Eye (tissue), 1 donor: ENCODE measurements at regions not wholly inside any gene's neighbourhood (a gene's known extent, or its start where the extent isn't known, plus 50 kb on each side); places are given as distances from the start of the nearest gene placed in this dataset.
"Not testable (repeated sequence)": the region's sequence is repeated elsewhere in the genome, so short reads cannot be mapped to it uniquely, and the experiment has no call there.

Experiments used
- DNase-seq: peaks from one replicate; pipeline ENCODE4 v3.0.0-alpha.2; 2015

DNA sequence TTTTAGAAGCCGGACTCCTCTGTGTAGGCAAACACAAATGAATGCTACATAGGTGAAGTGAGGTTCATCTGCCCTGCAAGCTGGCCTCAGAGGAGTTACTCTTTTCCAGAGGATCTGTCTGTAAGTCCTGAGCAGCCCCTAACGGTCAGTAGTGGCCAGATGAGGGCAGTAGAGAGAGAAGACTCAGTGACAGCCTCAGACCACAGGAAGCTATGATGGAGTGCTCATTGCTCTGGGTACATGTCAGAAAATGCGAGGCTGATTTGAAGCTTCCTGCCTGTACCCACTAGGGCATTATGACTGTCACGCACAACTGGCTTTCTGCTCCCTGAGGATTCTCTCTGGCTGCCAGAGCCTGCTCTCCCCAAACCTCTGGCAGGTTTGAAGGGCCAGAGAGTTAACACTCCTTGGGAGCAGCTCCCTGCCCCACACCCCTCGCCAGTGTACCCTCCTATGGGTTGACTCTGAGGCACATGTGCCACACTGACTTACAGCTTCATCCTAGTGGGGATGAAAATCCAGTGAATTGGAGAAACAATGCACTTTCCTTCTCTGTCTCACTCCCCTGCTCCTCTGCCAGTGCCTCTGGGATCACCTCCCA lies 141.5 kb downstream of the GABRG2 start:
- DNase-seq = peak; percentile 88

DNA sequence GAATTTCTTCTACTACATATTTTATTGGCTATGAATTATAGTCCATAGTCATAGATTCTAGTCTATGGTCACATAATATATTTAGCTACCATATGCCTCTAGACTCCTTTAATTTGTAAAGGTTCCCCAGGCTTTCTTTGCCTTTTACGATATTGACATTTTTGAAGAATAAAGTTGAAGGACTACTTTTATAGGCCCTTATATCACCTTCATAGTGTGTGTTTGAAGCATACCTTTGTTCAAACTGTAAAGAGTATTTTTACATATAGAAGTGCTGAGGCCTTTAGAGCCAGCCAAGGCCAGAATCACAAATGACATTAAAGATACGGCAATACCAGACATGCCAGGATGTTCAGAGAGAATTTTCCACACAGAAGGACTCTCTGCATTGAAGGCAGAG lies 147.0 kb downstream of the GABRG2 start:
- no peak for DNase-seq

- DNase-seq = no peak
Observed at GRCh38 chr5:162217037-162217436, 149.5 kb downstream of the GABRG2 start.

DNA sequence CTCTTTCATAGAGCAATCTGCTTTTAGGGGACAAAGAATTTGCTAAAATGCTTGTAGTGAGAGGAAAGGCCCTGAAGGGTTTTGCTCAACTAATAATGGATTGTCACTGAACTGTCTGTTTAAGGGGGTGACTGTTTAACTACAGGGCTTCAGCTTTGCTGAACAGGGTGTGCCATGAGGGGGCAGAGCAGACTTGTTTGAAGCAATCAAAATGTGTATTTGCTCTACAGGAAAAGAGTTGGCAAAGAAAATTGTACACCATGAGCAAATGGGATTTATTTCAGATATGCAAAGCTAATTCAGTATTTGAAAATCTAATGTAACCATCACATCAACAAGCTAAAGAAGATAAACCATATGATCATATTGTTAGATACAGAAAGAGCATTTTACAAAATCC lies 154.3 kb downstream of the GABRG2 start:
- no peak for DNase-seq

DNA sequence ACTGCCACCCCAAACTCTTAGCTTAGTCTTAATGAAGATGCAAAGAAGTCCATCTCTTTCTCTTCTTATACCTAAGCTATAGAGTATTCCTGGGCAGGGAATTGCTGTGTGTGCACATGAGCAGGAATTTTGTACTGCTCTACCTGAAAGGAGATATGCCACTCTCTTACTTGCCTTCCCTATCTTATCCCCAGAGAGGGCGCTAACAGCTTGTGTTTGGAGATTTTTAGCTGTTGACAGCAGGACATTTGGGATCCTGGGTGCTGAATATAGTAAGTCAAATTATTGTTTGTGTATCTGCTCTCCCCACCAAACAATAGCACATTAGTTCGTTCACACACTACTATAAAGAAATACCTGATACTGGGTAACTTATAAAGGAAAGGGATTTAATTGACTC lies 159.5 kb downstream of the GABRG2 start:
- no peak for DNase-seq

DNA sequence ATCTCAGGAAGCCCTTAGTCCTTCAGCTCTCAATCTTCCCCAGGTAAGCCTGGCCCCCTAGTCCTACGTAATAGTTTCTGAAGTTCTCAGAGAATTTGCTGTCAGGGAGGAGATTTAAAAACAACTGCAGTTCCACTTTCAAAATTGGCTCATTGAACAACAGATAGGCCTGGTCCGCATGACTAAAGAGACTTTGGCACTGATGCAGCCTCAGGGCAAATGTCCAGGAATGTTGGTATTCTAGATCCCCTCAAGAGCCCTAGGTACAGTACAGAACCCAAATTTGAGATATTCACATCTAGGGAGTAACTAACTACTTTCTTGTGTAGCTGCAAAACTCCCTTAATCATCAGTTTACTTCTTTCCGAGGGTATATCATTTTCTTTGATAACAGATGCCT lies 162.8 kb downstream of the GABRG2 start:
- no peak for DNase-seq

DNA sequence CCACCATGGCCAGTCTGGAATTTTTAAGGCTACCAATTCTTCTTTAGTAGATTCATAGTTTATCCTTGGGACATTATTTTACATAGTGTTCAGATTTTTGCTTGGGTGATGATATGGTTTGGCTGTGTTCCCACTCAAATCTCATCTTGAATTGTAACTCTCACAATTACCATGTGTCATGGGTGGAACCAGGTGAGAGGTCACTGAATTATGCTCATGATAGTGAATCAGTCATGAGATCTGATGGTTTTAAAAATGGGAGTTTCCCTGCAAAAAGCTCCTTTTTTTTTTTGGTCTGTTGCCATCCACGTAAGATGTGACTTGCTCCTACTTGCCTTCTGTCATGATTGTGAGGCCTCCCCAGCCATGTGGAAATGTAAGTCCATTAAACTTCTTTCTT lies 163.9 kb downstream of the GABRG2 start:
- no peak for DNase-seq

DNA sequence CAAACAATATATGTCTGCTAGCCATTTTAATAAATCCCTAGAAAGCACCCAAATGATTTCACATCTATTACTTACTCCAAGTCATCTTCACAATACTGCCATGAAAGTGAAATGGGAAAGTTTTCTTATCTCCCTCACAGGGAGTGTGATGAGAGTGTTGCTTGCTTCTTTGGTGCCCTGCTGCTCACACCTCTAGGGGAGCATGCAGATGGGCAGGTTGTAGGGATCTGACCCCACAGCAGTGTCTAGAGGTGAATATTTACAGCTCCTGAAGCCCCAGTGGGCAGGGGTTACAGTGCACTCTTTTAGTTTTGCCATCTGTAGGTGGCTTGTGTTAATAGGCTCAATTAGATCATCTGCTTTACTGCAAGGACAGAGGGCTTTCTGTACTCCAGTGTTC lies 173.2 kb downstream of the GABRG2 start:
- no peak for DNase-seq

GRCh38 chr5:162242416-162242815 lies 174.8 kb downstream of the GABRG2 start:
- DNase-seq = no peak

- DNase-seq = no peak
Observed at GRCh38 chr5:162243651-162244050, 176.1 kb downstream of the GABRG2 start.

- no peak for DNase-seq
Observed at GRCh38 chr5:162248107-162248713, 180.6 kb downstream of the GABRG2 start.

DNA sequence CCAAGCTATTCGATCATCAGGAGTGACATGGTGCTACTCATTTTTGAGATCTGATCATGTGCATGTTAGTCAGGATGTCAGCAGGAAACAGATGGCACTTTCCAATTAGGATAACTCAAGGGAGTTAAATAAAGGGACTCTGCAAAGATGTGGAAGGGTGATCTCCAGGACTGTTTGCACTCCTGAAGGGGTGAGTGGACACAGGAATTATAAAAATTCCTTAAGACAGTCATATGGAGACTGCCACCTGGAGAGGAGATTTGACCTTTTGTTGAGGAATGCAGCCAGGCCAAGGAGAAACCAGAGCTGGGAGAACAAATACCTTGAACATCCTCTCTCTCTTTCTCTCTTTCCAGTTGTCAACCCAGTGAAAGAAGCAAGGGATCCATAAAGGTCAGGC lies 189.1 kb downstream of the GABRG2 start:
- DNase-seq = no peak

DNA sequence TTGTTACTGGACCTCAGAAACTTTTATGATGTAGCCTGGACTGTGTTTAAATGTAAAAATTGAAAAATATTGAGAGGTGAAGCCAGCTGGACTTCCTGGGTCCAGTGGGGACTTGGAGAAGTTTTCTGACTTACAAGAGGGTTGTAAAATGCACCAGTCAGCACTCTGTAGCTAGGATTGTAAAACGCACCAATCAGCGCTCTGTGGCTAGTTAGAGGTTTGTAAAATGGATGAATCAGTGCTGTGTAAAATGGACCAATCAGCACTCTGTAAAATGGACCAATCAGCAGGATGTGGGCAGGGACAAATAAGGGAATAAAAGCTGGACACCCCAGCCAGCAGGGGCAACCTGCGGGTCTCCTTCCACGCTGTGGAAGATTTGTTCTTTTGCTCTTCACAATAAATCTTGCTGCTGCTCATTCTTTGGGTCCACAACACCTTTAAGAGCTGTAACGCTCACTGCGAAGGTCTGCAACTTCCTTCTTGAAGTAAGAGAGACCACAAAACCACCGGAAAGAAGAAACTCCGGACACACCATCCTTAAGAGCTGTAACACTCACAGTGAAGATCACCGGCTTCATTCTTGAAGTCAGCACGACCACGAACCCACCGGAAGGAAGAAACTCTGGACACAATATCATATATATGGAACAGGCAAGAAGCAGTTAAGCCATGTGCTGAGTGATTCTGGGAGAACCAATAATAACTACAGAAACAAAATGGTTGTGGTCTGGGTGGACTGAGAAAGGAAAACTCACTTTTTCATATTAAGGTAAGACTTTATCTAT lies 201.3 kb downstream of the GABRG2 start:
- DNase-seq = no peak

GRCh38 chr5:162272417-162272816 lies 204.8 kb downstream of the GABRG2 start:
- DNase-seq = no peak

DNA sequence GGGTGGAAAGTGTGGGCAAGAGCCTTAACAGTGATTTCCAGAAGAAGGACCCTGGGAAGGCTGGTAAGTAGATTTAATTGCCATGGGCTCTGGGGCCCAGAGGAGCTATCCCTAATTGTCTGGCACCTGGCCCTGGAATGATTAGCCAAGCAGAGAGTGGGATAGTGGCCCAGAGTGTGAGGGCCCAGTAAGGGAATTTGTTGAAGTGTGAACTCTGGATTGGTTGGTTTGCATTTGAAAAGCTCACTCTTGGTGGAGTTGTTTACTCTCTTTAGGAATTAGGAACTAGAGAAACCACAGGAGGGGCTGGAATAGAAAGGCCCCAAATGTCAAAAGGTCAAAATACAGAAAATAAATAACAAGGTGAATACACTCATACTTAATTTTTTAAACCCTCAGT lies 207.1 kb downstream of the GABRG2 start:
- no peak for DNase-seq

GRCh38 chr5:162275387-162275786 lies 207.8 kb downstream of the GABRG2 start:
- DNase-seq = not testable (repeated sequence)

- no peak for DNase-seq
Observed at GRCh38 chr5:162282191-162282590, 214.6 kb downstream of the GABRG2 start.

GRCh38 chr5:162283609-162284008 lies 216.0 kb downstream of the GABRG2 start:
- DNase-seq = no peak

DNA sequence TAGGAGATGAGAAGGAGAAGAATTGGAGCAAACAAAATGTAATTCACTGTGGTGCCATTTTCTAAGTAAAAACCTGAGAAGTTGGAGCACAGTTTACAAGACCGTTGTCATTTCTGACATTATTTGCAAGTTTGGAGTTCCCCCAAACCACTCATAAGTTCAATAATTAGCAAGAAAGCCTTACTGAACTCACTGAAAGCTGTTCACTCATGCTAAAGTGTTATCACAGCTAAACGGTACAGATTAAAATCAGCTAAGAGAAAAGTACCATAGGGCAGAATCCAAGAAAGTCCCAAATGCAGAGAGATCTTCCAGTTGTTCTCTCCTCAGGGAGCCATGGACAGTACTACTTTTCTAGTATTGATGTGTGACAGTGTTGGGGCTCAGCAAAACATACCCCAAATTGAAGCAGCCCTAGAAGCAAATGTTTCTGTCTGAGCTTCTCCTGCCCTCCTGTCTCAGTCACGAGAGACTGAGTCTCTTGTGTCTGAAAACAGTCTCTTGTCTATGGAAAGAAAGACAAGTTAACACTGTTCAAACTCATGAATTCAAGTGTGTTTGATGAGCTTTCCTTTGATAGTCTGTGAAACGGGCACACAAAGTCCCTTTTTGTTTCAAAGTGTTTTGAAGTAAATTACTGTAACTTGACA lies 221.2 kb downstream of the GABRG2 start:
- no peak for DNase-seq

- no peak for DNase-seq
Observed at GRCh38 chr5:162289489-162289888, 221.9 kb downstream of the GABRG2 start.

GRCh38 chr5:162299793-162300192 lies 232.2 kb downstream of the GABRG2 start:
- no peak for DNase-seq

GRCh38 chr5:162301356-162301755 lies 233.8 kb downstream of the GABRG2 start:
- DNase-seq = no peak

GRCh38 chr5:162323466-162323865 lies 255.9 kb downstream of the GABRG2 start:
- DNase-seq = peak; percentile 49

DNA sequence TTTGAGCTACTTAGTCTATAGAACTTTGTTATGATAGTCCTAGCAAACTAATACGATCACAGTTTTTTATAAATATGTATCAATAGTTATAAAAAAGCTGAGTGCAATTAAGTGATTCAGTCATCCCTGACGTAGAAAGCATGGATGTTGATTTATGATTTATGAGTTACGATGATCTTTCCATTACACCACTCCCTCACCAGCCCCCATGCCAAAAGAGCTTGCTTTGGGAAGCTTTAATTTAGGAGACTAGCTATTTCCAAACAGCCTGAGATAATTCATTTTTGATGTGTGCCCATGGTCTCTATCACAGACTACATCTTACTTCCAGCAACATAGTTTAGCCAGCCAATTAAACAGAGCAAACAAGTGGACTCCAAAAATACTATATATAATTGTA lies 256.8 kb downstream of the GABRG2 start:
- no peak for DNase-seq
